Neural cell (in vitro differentiated cells): ENCODE measurements at regions not wholly inside any gene's neighbourhood (a gene's known extent, or its start where the extent isn't known, plus 50 kb on each side); places are given as distances from the start of the nearest gene placed in this dataset.

Experiments used
- EP300 ChIP-seq: fragments of 450-650 bp; conservative IDR thresholded peaks from 2 replicates; pipeline ENCODE4 v1.6.1; 2014; ENCODE audit warnings: antibody characterized with exemption, mild to moderate bottlenecking, moderate library complexity; ENCODE audit not compliant: poor library complexity, severe bottlenecking
- POLR2AphosphoS5 ChIP-seq: IDR thresholded peaks from 2 replicates; pipeline ENCODE4 v1.6.1; 2012
- RAD21 ChIP-seq: fragments of 450-650 bp; conservative IDR thresholded peaks from 2 replicates; pipeline ENCODE4 v1.6.1; 2014; ENCODE audit warnings: antibody characterized with exemption, mild to moderate bottlenecking, moderate library complexity
- TF ChIP-seq, protein P1 (sequence below): fragments of 450-650 bp; IDR thresholded peaks from 2 replicates; pipeline ENCODE4 v1.5.1; 2014; ENCODE audit warnings: antibody characterized with exemption, mild to moderate bottlenecking, moderate library complexity; ENCODE audit not compliant: poor library complexity, severe bottlenecking

DNA sequence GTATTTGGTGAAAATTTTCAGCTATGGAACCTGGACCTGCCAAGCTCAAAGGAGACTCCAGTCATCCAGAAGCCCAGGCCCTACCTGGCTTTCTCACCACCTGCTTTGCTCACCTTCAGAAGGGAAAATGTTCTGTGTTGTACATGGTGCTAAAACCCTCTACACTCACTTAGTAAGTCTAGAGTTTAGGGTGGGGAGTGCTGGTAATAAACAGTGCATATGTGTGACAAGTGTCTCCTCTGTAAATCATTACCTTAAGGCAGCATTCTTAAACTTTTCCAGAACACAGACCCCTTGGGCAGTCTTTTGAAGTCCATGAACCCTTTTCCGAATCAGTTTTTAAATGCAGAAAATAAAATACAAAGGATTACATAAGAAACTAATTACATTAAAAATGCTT, 248.8 kb upstream of the PIK3R1 start:
- TF ChIP-seq EP300 (no peak), RAD21 (no peak), POLR2AphosphoS5 (no peak)
- TF ChIP-seq, protein P1, sequence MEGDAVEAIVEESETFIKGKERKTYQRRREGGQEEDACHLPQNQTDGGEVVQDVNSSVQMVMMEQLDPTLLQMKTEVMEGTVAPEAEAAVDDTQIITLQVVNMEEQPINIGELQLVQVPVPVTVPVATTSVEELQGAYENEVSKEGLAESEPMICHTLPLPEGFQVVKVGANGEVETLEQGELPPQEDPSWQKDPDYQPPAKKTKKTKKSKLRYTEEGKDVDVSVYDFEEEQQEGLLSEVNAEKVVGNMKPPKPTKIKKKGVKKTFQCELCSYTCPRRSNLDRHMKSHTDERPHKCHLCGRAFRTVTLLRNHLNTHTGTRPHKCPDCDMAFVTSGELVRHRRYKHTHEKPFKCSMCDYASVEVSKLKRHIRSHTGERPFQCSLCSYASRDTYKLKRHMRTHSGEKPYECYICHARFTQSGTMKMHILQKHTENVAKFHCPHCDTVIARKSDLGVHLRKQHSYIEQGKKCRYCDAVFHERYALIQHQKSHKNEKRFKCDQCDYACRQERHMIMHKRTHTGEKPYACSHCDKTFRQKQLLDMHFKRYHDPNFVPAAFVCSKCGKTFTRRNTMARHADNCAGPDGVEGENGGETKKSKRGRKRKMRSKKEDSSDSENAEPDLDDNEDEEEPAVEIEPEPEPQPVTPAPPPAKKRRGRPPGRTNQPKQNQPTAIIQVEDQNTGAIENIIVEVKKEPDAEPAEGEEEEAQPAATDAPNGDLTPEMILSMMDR: no peak
